AG04449 (cell line): ENCODE measurements at regions not wholly inside any gene's neighbourhood (a gene's known extent, or its start where the extent isn't known, plus 50 kb on each side); places are given as distances from the start of the nearest gene placed in this dataset.

Experiments used
- CTCF ChIA-PET: fragments of 350-600 bp; formaldehyde crosslinking; extraction: SDS; loops from one replicate; lab custom pipeline; 2021; ENCODE audit warnings: antibody characterized with exemption; lab: Yijun Ruan, JAX
- POLR2A ChIA-PET: fragments of 400-600, 350-600 bp; formaldehyde crosslinking; extraction: SDS; loops from one replicate; lab custom pipeline; 2020; ENCODE audit warnings: antibody characterized with exemption, inconsistent platforms; lab: Yijun Ruan, JAX
- DNase-seq: peaks from one replicate; pipeline ENCODE4 v3.0.0-alpha.2; 2010; ENCODE audit warnings: low read depth, low spot score
- H3K4me3 ChIP-seq: 2 replicates; pipeline ENCODE4 v1.5.1; 2011; ENCODE audit warnings: low read depth, mild to moderate bottlenecking, control low read depth, low read length
- CTCF ChIP-seq: IDR thresholded peaks from one replicate; pipeline ENCODE4 v1.5.1; 2011; ENCODE audit warnings: mild to moderate bottlenecking, moderate library complexity, low read length, control low read depth, inconsistent platforms; ENCODE audit not compliant: insufficient read depth; ENCODE audit errors: missing control alignments

GRCh38 chr1:185556561-185556960 is 177.6 kb upstream of the HMCN1 start:
- CTCF ChIA-PET, result no interaction called here
- H3K4me3 ChIP-seq, result no peak overlapping the region
- no peak for TF ChIP-seq CTCF
- peak; percentile 75 for DNase-seq
- POLR2A ChIA-PET, result no interaction called here

GRCh38 chr1:185555743-185556142 is 178.4 kb upstream of the HMCN1 start:
- H3K4me3 ChIP-seq, result no peak overlapping the region
- no peak for TF ChIP-seq CTCF
- ChIA-PET CTCF (no interaction called here), POLR2A (no interaction called here)
- DNase-seq, result no peak

DNA sequence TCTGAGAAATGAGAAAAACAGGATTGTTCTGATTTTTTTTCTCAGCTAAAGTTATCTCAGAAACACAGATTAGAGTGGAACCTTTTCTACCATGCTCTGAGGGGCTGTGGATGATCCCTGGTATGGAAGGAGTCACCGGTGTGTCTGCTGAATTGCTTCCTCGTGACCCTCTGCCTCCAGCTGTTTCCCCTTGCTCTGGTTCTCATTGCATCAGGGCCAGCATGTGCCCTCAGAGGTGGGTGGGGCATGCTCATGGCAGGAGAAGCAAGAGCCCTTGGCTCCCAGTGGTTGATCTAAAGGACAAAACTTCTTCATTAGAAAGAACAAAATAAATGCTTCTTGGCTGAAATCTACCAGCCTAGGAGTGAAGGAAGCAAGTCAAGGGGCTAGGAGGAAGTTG is 183.2 kb upstream of the HMCN1 start:
- DNase-seq, result no peak
- CTCF ChIA-PET, result interaction anchor here (0.9 kb wide), 1 partner anchor 9 kb away, joined by 4 read pairs; no protein-coding TSS in a partner anchor
- H3K4me3 ChIP-seq, result no peak overlapping the region
- no peak for TF ChIP-seq CTCF
- POLR2A ChIA-PET, result no interaction called here

DNA sequence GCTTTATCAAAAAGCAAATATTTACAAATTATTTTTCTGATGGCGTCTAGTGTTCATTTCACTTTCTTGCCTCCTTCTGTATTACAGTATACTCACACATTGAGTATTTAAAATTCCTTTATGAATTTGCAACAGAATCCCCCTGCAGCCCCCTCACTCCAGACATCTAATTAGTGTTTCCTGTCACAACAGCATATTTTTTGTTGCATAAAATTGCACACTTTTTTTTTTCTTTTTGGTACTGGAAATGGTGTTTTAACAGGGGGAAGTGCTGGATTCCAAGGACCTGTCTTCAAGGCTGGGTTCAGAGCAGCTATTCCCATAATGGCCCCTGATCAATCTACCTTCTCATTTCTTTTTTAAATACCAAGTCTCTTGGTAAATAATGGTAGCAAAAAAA is 184.3 kb upstream of the HMCN1 start:
- TF ChIP-seq CTCF, result no peak
- ChIA-PET CTCF (interaction anchor here (0.9 kb wide), 1 partner anchor 312 kb away, joined by 3 read pairs; no protein-coding TSS in a partner anchor), POLR2A (no interaction called here)
- DNase-seq, result no peak
- no peak overlapping the region for H3K4me3 ChIP-seq

DNA sequence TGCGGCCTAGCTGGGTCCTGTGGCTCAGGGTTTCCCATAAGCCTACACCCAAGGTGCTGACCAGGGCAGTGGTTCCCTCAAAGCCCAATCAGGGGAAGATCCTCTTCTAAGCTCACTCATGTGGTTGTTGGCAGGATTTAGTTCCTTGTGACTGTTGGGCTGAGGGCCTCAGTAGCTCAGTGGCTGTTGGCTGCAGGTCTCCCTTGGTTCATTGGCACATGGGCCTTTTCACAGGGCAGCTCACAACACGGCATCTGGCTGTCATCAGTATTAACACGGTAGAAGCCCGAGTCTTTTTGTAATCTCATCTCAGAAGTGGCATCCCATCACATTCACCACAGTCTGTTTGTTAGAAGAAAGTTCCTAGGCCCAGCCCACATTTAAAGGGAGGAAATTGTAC is 188.2 kb upstream of the HMCN1 start:
- ChIA-PET CTCF (interaction anchor here (1.2 to 1.7 kb wide), 2 partner anchors 14 to 50 kb away, joined by 3 to 9 read pairs; no protein-coding TSS in a partner anchor), POLR2A (no interaction called here)
- H3K4me3 ChIP-seq, result no peak overlapping the region
- TF ChIP-seq CTCF, result no peak
- DNase-seq, result no peak

DNA sequence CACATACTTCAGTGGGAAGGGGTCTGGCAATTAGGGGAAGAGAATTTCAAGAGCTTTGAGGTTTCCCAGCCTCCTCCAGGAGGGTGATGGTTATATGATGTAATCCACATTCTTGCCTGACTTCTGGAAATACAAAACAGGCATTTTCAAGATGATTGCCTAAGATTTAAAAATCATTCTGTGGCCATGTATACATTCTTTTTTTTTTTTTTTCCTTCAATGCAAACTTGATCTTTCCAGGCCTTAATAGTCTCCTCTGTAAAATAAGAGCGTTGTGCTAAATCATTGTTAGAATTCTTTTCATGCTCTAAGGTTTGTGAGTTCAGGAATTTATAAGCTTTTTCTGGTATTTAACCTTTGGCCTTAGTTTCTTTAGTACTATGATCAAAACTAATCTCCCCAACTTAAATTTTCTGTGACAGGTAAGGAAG is 192.3 kb upstream of the HMCN1 start:
- POLR2A ChIA-PET, result interaction anchor here (0.6 to 0.9 kb wide), 5 partner anchors 19 to 448 kb away, joined by 3 to 4 read pairs (median 3); no protein-coding TSS in a partner anchor
- TF ChIP-seq CTCF, result no peak
- CTCF ChIA-PET, result interaction anchor here (1.1 to 1.8 kb wide), 4 partner anchors 18 to 128 kb away, joined by 3 to 7 read pairs (median 3); no protein-coding TSS in a partner anchor
- no peak overlapping the region for H3K4me3 ChIP-seq
- DNase-seq, result peak; percentile 82
